Peyer's patch (tissue), 4 donors: ENCODE measurements at regions not wholly inside any gene's neighbourhood (a gene's known extent, or its start where the extent isn't known, plus 50 kb on each side); places are given as distances from the start of the nearest gene placed in this dataset.

Source experiments
- CTCF ChIP-seq, 6 experiments: fragments of 450-650 bp in 4 of 6; fragments of 200-600 bp in 2 of 6; sonication (generic) in 1 of 6; IDR thresholded peaks; one replicate each; pipeline ENCODE4 v1.5.1; 2017 to 2019; ENCODE audit warnings: antibody characterized with exemption in 6 of 6, mild to moderate bottlenecking in 3 of 6, moderate library complexity in 1 of 6
- POLR2A ChIP-seq, 2 donors: fragments of 450-650 bp; IDR thresholded peaks; one replicate each; pipeline ENCODE4 v1.5.1; 2017; ENCODE audit warnings: antibody characterized with exemption in 2 of 2, mild to moderate bottlenecking in 2 of 2, moderate library complexity in 2 of 2

- TF ChIP-seq POLR2A (IDR thresholded peaks at IDR 0.05) (no peak), CTCF (IDR thresholded peaks at IDR 0.05) (no peak)
These were observed 96.1 kb downstream of the RPL22L1 start for GRCh38 chr3:170773682-170774425.
